Fibroblast of skin of left biceps (primary cell): ENCODE measurements at regions not wholly inside any gene's neighbourhood (a gene's known extent, or its start where the extent isn't known, plus 50 kb on each side); places are given as distances from the start of the nearest gene placed in this dataset.

ENCODE experiments used
- DNase-seq, 2 experiments: peaks; one replicate each; pipeline ENCODE4 v3.0.0-alpha.2; 2013; ENCODE audit warnings: low read depth in 2 of 2

DNA sequence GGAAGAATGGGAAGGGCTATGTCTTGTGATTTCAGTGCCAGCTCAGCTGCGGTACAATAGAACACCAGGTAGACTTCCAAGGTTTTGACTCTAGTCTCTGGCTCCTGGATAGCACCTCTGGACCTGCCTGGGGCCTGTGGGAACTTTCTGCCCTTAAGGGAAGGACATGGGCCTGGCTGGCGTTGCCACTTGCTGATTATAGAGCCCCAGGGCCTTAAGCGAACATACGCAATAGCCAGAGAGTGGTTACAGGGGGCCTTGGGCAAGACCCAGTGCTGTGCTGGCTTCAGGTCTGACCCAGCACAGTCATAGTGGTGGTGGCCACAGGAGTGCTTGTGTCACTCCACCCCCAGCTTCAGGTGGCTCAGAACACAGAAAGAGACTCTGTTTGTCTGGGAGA lies 131.1 kb upstream of the COL21A1 start:
- no peak for DNase-seq

DNA sequence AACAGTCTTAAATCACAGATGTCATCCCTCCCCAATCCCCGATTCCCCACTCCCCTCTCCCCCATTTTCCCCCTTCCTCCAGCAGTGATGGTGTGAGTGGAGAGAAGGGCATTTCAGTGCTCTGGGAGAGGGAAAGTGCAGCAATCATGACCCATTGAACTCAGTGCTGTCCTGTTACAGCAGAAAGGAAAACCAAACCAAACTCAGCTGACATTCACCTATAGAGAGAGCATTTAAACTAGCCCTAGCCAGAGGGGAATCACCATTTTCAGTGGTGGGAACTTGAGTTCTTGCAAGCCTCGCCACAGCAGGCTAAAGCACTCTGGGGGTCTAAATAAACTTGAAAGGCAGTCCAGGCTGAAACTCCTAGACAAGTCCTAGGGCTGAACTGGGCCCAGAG lies 129.9 kb upstream of the COL21A1 start:
- no peak for DNase-seq

DNA sequence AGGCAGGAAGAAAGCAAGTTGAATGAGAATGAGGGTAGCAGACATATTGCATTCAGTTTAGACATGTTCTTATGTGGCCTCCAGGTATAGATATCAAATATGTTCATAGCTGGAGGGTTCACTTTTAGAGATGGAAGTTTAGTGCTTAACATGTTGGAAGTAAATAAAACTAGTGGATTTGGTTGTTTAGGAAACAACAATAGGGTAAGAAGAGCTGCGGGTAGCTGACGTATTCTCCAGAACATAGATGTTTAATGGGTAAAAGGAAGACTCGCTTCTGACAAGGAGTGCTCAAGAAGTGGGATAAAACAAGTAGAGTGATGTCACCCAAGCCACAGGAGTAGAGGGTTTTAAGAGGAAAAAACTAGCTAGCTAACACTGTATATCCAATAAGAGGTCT lies 128.4 kb upstream of the COL21A1 start:
- no peak for DNase-seq

DNA sequence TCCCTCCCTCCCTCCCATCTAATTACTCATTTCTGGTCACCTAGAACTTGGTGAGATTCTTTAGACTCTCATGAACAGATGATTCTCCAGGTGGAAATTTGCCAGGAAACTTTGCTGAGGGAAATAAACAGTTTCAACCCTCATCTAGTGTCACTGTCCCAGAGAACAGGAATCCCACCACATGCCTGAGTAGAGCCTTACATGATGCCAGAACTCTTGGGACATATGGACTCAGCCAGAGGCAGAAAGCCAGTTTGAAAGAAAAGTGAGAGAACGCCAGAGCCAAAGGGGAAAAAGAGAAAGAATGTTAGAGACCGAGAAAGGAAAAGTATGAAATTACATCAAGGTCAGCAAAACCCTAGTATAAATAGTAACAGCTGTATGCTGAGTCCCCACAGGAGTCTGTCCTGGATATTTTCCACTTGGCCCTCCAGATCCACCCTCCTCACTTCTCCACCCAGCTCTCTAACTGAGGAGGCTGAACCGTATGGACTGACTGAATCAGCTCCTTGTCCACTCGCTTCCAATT lies 127.5 kb upstream of the COL21A1 start:
- peak; percentile 39 to 42 for DNase-seq

GRCh38 chr6:56372406-56372995 lies 125.1 kb upstream of the COL21A1 start:
- DNase-seq, result no peak

- peak; percentile 74 to 77 for DNase-seq
Measured at GRCh38 chr6:56370561-56371211, 123.3 kb upstream of the COL21A1 start.

GRCh38 chr6:56370127-56370540 lies 122.8 kb upstream of the COL21A1 start:
- no peak for DNase-seq

DNA sequence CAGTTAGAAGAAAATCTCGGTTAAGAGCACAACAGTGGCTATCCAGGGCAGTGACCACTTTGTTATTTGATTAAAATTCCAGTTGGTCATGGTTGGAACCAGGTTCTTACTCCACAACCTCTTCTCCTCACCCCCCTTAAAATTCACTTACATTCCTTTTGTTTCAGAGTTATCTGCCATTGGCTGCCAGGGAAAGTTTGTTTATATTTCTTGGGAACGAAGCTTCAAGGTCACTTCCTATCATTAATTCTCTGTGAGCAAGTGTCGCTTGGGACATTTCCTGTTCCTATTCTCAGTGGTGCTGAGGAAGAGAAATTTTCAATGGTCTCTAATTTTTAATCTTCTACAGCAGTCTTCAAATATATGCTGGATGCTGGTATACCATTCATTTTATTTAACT lies 121.1 kb upstream of the COL21A1 start:
- DNase-seq, result no peak

GRCh38 chr6:56366141-56366852 lies 118.9 kb upstream of the COL21A1 start:
- no peak for DNase-seq

- DNase-seq, result peak; percentile 82 to 86
Measured at GRCh38 chr6:56364827-56365339, 117.5 kb upstream of the COL21A1 start.

GRCh38 chr6:56364431-56364826 lies 117.0 kb upstream of the COL21A1 start:
- DNase-seq, result no peak

GRCh38 chr6:56363796-56364430 lies 116.5 kb upstream of the COL21A1 start:
- DNase-seq, result no peak

GRCh38 chr6:56361812-56362211 lies 114.4 kb upstream of the COL21A1 start:
- no peak for DNase-seq

GRCh38 chr6:56359201-56359899 lies 112.0 kb upstream of the COL21A1 start:
- DNase-seq, result no peak

GRCh38 chr6:56357616-56358373 lies 110.4 kb upstream of the COL21A1 start:
- no peak for DNase-seq

- DNase-seq, result no peak
Measured at GRCh38 chr6:56356426-56356825, 109.0 kb upstream of the COL21A1 start.

- no peak for DNase-seq
Measured at GRCh38 chr6:56353860-56354259, 106.5 kb upstream of the COL21A1 start.

GRCh38 chr6:56350628-56351260 lies 103.4 kb upstream of the COL21A1 start:
- DNase-seq, result no peak

- DNase-seq, result peak; percentile 71 to 82
Measured at GRCh38 chr6:56349194-56349593, 101.8 kb upstream of the COL21A1 start.

DNA sequence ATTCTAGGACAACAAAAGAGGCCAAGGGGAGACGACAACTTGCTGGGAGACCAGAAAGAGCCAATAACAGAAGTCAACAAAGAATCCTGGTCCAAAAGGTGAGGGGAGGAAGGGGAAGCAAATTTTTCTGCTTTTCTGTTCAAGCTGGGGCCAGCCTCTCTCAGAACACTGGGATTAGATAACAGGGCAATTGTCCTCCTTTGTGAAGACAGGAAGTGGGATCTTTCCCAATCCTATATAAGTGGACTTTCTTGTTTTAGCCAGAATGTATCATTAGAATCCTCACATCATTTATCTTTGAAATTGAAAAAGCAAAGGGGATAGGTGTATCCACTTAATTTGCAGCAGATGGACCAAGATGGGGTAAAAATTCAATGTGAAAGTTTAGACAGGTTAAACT lies 101.2 kb upstream of the COL21A1 start:
- DNase-seq, result no peak
